GM19452 (cell line): ENCODE measurements at regions not wholly inside any gene's neighbourhood (a gene's known extent, or its start where the extent isn't known, plus 50 kb on each side); places are given as distances from the start of the nearest gene placed in this dataset.
"Not testable (repeated sequence)": the region's sequence is repeated elsewhere in the genome, so short reads cannot be mapped to it uniquely, and the experiment has no call there.

Source experiments
- ATAC-seq: cut with Tn5 transposase; IDR thresholded peaks from one replicate; pipeline ENCODE4 v1.9.1; 2021; ENCODE audit not compliant: unreplicated experiment

DNA sequence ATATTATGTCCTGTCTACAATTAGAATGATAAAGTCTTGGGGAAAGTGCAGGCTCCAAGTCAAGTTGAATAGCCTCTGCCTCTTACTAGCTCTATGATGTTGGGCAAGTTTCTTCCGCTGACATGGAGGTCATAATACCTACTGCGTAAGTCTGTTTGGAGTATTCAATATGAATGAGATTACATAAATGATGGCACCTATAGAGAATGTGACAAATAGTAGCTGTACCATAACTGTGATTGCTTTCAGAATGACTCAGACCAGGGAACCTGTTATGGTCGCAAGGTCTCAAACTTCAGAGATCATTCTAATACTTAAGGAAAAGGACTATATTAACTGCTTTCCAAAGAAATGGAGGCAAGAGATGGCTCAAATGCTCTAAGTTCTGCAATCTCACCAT, 94.0 kb upstream of the ABCA1 start:
- ATAC-seq: no peak

DNA sequence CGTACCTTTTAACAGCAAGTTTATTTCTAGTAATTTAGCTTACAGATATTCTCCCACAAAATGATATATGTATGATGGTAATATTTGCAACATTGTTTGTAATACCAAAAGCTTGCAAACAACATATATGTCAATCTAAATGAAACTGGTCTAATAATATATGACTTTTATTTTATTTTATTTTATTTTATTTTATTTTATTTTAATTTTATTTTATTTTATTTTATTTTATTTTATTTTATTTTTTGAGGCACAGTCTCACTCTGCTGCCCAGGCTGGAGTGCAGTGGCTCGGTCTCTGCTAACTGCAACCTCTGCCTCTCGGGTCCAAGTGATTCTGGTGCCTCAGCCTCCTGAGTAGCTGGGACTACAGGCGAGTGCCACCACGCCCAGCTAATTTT, 94.6 kb upstream of the ABCA1 start:
- not testable (repeated sequence) for ATAC-seq

DNA sequence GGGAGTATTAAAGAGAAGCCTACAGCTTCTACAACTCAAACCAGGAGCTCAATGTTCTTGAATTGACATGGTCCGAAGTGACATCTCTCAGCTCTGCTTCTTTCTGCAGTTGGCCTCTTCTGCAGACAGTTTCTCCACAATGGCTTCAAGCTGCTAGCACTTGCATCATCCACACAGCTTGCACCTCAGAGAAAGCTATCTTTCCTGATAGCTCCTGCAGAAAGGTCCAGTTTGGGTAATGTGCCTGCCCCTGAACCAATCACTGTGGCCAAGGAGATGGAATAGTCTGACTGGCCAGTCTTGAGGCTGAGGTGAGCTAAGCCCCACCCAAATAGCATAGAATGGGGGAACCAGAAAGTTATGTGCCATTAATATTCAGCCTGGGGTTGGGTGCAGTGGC, 95.8 kb upstream of the ABCA1 start:
- no peak for ATAC-seq

DNA sequence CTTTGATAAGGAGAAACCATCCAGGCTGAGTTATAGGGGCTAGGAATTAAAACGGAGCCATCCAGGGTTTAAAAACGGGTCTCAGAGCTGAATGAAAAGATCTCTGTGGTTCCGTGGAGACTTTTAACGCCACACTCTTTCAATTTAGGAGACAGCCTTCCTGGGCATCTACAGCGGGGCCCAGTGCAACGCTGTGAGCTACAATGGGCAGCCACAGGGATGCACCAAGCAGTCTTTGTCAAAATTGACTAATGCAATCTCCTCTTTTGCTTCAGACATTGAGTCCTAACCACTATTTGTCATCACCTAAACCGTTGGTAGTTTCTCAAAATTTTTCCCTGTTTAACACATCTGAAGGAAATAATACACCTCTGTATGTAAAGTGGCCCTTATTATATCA, 96.6 kb upstream of the ABCA1 start:
- ATAC-seq: no peak

DNA sequence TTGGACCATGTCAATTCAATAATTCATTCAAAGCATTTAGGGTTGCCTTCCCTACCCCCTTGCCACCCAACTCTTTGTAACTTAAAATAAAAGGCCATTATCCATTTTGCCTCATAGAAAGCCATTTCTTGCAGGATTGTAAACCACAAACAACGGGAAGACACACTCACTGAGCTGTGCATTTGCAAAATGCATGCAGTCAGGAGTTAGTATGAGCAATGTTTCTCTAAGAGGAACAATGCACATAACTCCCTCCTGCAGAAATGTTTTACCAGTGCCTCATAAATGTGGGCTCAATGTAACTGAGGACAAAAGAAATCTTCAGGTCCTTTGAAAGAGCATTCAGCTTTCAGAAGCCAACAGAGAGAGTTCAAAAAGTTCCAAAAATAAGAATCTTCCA, 98.5 kb upstream of the ABCA1 start:
- ATAC-seq: no peak

DNA sequence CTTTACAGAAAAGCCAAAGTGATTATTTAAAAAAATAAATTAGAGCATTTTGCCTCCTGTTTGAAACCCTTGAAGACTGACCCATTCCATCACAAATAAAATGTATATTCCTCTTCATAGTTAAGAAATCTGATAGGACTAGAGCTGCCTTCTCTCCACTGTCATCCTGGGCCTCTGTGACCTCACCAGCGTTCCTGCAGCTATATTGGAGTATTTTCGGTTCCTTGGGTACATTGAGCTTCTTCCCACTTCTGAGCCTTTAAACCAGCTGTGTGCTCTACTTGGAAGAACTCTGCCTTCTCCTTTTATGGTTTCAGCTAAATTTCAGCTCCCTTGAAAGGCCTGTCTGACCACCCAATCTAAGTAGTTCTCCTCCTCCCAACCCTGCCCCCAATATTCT, 99.1 kb upstream of the ABCA1 start:
- no peak for ATAC-seq

DNA sequence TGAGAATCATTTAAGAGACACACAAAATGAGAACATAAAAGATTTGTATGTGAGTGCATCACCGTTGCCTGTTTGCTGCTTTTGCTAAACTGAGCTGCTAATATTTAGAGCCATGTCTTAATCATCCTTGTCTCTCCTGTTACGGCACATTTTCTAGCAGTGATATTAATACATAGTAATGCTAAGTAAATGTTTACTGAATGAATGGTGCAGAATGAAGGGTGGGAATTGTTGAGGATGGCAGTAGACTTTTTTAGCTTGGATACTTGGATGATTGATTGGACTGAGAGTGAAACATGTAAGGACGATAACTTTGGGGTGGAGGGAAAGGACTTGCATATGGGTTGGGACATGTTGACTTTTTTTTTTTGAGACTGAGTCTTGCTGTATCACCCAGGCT, 102.3 kb upstream of the ABCA1 start:
- no peak for ATAC-seq

DNA sequence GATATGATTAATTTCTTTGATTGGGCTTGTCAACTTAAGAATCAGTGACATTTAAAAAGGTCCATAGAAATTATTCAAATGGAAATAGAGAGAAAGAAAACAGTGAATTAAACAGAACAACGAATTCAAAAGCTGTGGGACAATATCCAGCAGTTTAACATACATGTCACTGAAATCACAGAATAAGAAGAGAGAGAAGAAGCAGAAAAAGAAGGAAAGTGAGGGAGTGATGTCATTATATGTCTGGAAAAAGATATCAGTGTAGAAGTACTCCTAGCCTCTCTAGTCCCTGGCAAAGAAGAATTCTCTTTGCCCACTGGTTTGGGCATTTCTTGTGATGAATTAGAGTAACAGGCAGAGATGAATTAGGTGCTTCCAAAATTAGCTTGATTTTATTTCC, 109.2 kb upstream of the ABCA1 start:
- no peak for ATAC-seq

DNA sequence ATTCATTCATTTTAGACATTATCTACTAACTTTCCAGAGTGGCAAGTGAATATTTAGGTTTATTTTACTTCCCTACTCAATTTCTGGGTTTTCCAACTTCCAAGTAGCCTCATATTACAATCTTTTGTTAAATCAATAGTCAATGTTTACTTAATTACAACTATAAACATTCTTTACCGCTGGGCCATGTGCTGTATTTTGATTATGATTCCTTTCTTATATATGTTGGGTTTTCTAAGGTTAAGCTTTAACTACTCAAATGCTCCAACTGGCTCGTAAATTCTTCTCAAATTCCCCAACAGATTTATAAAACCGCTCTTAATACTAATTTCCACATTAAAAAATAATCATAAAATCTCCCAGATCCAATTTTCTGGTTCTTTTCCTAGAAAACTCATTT, 110.1 kb upstream of the ABCA1 start:
- no peak for ATAC-seq

DNA sequence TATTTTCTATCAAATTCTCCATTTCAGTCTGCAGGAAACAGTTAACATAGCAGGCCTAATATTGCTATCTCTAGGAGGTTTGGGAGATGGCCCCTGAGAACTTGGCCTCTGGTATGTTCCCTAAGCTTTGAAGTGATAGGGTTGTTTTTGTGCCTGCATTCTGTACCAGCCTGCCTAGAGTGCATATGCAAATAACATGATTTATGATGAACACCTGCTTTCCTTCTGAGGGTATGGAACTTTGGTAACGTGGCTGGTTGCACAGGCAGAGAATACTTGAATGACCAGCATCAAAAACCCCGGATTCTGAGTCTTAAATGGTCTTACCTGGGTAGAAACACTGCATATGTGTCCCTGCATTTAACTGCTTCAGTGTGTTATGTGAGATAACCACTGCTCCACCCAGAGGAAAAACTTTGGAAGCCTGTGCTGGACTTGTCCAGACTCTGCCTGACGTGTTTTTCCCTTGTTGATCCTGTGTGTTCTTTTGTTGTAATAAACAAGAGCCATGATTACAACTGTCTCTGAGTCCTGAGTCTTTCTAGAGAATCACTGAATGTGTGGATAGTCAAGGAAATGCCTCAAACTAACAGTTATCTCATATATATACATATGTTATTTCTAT, 111.3 kb upstream of the ABCA1 start:
- ATAC-seq: no peak

DNA sequence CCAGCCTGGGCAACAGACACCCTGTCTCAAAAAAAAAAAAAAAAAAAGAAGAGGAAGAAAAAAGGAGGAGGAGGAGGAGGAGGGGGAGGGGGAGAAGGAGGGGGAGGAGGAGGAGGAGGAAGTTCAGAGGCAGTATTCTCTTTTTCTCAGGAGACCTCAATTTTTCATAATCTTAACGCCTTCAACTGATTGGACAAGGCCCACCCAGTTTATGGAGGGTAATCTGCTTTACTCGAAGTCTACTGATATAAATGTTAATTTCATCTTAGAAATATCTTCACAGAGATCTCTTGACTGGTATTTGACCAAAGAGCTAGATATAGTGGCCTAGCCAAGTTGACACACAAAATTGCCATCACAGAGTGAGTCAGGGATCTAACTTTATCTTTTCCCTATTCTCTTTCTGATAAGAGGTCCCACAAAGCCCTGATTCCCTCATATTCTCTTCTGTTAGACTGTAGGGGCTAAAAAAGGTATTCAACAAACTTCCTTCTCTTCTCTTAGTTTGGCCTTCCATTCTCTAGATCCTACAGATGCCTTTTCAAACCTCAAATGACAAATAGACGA, 115.5 kb upstream of the ABCA1 start:
- ATAC-seq: no peak

DNA sequence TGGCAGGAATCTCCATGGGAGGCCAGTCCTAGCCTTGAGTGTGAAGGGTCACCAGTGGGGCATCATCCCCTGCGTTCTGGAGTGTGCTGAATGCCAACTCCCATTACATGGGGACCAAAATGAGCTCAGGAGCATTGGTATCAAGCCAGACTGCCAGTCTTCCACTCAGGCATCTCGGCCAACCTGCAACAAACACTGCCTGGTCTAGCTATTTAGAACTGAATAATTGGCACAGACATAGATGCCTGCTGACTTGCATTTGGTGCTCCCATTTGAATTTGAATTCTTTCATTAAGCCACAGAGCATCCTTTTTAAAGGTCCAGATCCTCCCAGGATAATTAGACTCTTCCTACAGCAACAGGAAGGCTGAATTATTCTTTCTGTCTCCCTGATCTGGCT, 116.6 kb upstream of the ABCA1 start:
- ATAC-seq: no peak

DNA sequence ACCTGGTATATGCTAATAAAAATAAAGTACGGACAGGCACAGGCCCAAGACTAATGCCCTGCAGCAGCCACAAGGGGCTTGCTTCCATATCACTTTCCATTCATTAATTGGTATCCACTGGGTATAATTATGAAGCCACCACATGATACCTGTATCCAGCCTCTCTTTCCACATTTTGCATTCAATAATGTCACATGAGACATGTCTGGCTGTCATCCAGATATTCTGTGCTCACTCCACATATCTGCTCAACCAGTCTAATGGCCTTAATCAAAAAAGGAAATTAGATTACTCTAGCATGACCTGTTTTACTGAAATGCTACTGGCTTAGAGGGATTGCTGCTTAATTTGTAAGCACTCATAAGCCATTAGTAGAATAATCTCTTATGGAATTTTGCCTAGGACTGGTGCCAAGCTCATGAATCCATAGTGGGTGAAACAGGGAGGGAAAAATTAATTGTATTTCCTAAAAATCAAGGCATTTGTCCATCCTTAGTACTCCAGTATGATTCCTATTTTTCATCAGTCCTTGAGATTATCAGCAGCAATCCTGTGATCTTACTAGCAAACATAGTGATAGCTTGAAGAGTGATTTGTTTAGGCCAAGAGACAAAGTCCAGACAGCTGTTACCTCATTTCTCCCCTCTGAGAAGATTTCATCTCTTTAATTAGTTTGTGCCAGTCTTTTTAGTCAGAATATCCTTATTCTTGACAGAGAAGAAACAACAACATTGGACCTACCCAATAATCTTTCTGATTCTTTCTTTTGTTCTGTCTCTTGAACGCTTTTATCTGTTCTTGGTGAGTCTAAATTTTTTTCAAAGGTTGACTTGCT, 119.2 kb upstream of the ABCA1 start:
- no peak for ATAC-seq

DNA sequence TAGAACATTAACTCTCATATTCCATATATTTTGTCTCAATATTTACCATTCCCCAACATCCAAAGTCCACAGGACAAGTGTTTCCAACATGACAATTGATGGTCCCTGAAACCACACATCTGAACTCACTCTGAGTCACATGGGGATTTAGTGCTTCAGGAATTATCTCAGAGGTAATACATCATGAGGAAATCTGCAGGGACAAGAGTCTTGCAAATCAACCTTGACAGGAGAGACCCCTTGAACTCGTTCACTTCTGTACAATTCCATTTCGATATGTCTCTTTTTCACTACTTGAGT, 119.7 kb upstream of the ABCA1 start:
- ATAC-seq: no peak

DNA sequence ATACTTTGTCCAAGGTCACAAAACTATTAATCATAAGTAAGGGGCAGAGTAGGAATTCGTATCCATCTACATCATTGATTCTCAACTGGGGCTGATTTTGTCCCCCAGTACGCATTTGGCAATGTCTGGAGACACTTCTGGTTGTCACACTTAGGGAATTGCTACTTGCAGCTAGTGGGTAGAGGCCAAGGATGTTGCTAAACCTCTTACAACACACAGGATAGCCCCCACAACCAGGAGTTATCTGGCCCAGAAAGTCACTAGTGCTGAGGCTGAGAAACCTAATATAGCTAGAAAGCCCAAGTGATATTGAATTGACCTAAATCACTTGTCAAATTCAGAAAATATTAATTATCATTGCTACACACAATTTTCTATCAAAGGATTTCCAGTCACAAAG, 120.4 kb upstream of the ABCA1 start:
- ATAC-seq: no peak

DNA sequence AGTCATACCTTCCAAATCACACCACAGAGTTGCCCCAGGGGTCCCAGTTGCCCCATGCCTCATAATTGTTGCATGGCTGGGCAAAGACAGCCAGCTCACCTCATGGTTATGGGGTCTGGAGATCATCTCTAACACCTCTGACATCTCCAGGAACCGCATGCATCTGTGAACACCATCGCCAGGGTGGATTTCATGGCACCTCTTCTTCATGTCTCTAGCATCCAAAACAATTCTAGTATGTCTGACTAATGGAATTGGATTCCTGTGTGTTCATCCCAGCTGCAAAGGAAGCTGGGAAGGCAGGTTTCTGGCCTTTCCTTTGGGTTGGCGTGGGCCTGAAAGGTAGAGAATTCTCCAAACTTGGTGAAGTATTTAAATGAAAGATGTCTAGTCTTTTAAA, 122.3 kb upstream of the ABCA1 start:
- ATAC-seq: no peak

DNA sequence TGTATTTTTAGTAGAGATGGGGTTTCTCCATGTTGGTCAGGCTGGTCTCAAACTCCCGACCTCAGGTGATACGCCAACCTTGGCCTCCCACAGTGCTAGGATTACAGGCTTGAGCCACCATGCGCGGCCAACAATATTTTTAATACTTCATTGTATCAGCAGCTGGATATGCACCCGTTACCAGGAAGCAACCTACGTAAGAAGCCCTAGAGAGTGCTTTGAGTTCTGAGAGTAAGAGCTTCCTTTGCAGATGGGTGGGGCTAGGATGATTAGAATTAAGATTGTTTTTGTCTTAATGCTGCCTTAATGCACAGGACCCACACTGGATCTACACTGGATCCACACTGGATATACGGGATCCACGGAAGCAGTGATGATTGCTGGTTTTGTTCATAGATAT, 123.9 kb upstream of the ABCA1 start:
- no peak for ATAC-seq

DNA sequence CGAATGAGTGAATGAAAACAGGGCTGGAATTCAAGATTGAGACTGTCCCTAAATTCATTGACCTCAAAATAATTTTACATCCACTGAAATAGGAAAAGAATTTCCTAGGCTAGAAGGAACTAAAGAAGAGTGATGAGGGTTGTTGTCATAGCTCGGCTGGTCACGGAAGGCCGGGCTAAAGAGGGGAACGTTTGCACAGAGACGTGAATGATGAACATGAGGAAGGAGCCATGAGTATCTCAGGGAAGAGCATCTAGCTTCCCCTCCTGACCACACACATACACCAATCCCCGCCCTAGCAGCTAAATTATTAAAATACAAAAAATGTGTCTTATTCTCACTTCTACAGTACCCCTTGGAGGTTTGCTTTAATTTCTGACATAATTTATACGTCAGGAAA, 124.4 kb upstream of the ABCA1 start:
- no peak for ATAC-seq

DNA sequence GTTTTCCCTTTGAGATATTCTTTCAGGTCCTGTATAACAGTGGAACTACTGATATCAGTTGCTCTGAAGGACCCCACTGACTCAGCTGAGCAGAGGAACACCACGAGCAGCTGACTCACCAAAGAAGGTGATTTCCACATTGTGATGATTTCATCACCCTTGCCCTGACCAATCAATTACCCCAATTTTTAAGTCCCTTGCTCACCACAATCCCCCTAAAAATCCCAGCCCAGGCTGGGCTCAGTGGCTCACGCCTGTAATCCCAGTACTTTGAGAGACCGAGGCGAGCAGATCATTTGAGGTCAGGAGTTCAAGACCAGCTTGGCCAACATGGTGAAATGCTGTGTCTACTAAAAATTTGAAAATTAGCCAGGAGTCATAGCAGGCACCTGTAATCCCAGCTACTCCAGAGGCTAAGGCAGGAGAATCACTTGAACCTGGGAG, 125.3 kb upstream of the ABCA1 start:
- ATAC-seq: peak; percentile 78

DNA sequence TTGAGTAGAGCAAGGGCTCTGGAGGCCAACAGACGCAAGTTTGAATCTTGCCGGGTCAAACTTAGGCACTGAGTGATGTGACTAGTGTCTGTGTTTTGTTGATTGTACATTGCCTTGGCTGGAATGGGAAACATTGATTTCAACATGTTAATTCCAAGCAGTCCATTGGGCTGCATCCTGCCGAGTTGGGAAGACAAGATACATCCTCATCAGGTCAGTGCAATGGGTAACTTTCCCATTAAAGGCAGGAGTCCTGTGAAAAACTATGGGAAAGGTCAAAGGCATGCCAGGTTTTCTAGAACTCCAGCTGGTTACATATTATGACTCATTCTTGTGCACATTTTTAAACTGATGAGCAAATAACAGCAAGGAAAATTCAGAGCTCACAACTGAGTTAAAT, 126.5 kb upstream of the ABCA1 start:
- ATAC-seq: no peak

DNA sequence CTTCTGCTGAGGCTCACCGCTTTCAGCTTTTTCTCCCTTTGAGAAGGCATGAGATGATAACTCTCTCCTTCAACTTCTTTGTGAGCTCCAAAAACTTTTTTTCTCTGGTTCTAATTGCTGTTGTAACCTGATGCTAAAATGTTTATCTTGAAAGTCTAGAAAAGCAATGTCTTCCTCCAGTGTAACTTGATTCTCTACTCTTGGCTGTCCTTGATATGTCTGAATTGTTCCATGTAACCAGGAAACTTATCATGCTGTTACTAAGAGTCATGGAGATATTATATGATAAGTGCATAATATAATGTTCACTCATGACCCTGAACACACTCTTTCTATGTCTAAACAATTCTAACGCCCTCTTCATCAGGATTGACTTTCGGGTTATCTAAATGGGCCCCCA, 128.0 kb upstream of the ABCA1 start:
- ATAC-seq: no peak

DNA sequence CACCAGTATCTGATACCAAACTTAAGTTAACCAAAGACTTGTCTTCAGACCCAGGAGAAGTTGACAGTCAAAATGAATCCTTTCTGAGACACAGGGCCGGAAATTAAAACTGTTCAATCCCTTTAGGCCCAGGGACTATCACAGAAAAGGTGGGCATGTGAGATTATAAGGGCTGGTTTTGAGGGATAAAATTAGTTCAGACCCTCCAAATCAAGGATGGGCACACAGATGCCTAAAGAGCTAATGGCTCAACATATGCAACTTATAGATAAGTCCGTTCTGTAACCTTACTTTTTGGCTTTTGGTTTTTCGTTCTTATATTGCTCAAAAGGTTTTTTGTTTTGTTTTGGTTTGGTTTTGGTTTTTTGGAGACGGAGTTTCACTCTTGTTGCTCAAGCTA, 129.6 kb upstream of the ABCA1 start:
- ATAC-seq: no peak

DNA sequence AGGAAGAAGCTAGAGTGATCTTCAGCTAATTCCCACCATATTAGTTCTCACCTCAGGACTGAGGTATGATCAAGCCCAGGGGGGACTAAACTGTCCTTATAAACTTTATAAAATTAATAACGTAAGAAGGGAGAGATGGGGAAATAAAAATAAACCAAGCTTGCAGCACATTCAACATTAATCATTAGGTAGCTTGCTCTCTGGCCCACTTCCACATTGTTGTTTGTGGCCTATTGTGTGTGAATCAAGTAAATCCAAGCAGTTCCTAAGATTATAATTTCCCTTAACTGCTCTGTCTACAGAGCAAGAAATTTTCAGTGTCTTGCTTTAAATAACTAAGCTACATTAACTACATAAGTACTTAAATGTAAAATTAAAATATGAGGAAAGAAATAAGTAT, 131.3 kb upstream of the ABCA1 start:
- ATAC-seq: no peak
